ENCODE measurements at regions not wholly inside any gene's neighbourhood (a gene's known extent, or its start where the extent isn't known, plus 50 kb on each side); places are given as distances from the start of the nearest gene placed in this dataset.

GRCh38 chr7:86592185-86592584 lies 51.5 kb upstream of the GRM3 start:
- Mint-ChIP-seq H3K9me3 (peaks cover 2% of the 10 kb centered on the region), H3K4me1 (no peaks in the 10 kb centered on the region), H3K27ac (no peak overlapping the region), H3K27me3 (no peaks in the 10 kb centered on the region), H3K4me3 (no peak overlapping the region), H3K36me3 (no peaks in the 10 kb centered on the region)
- DNase-seq = no peak

GRCh38 chr7:86574006-86574405 lies 69.7 kb upstream of the GRM3 start:
- Mint-ChIP-seq H3K27me3 (no peaks in the 10 kb centered on the region), H3K4me3 (no peak overlapping the region), H3K4me1 (no peaks in the 10 kb centered on the region), H3K36me3 (no peaks in the 10 kb centered on the region), H3K9me3 (peaks cover 7% of the 10 kb centered on the region), H3K27ac (no peak overlapping the region)
- no peak for DNase-seq

- DNase-seq = no peak
- Mint-ChIP-seq H3K9me3 (no peaks in the 10 kb centered on the region), H3K27me3 (no peaks in the 10 kb centered on the region), H3K27ac (no peak overlapping the region), H3K4me1 (no peaks in the 10 kb centered on the region), H3K4me3 (no peak overlapping the region), H3K36me3 (no peaks in the 10 kb centered on the region)
These were observed 84.8 kb upstream of the GRM3 start for GRCh38 chr7:86558680-86559501.

DNA sequence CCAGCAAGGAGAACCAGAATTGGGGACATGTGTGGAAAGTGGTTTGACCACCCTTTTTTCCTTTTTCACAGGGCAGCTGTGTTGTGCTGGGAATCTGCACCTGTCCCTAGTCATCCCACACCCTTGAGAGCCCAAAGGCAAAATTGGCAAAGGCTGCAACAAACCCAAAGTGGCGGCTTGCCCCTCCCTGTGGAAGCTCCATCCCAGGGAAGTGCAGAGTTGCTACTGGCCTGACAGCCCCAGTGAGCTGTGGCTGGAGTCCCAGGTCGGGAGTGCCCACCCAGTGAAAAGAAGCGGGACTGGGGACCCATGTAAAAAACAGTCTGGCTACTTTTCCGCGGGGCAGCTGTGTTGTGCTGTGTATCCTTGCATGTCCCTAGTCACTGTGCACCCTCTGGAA lies 109.1 kb upstream of the GRM3 start:
- no peaks in the 10 kb centered on the region for H3K36me3 Mint-ChIP-seq
- H3K4me1 Mint-ChIP-seq = no peaks in the 10 kb centered on the region
- no peaks in the 10 kb centered on the region for H3K27me3 Mint-ChIP-seq
- H3K27ac Mint-ChIP-seq = no peak overlapping the region
- H3K4me3 Mint-ChIP-seq = no peak overlapping the region
- H3K9me3 Mint-ChIP-seq = no peaks in the 10 kb centered on the region
- no peak for DNase-seq

DNA sequence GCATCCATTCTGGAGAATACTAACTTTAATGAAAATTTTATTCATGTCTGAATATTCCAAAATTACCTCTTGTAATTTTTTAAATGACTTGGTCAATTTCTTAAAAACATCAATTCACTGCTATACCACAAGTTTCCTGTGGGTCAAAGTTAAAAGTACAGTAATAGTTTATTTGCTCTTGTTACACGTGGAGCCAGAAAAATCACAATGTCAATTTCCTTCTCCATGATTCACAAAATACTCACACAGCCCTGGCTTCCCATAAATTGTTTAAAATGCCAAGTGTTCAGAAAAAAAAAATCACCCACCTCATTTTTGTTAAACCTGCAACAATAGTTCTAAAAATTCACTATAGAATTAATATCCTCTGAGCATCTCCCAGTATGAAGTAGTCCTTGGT lies 139.5 kb upstream of the GRM3 start:
- H3K4me1 Mint-ChIP-seq = no peaks in the 10 kb centered on the region
- DNase-seq = no peak
- H3K4me3 Mint-ChIP-seq = no peak overlapping the region
- H3K9me3 Mint-ChIP-seq = peaks cover 1% of the 10 kb centered on the region
- H3K27ac Mint-ChIP-seq = no peak overlapping the region
- H3K27me3 Mint-ChIP-seq = no peaks in the 10 kb centered on the region
- H3K36me3 Mint-ChIP-seq = no peaks in the 10 kb centered on the region

GRCh38 chr7:86499986-86500385 lies 143.7 kb upstream of the GRM3 start:
- Mint-ChIP-seq H3K9me3 (no peaks in the 10 kb centered on the region), H3K36me3 (no peaks in the 10 kb centered on the region), H3K4me3 (no peak overlapping the region), H3K4me1 (no peaks in the 10 kb centered on the region), H3K27me3 (no peaks in the 10 kb centered on the region), H3K27ac (no peak overlapping the region)
- DNase-seq = no peak

DNA sequence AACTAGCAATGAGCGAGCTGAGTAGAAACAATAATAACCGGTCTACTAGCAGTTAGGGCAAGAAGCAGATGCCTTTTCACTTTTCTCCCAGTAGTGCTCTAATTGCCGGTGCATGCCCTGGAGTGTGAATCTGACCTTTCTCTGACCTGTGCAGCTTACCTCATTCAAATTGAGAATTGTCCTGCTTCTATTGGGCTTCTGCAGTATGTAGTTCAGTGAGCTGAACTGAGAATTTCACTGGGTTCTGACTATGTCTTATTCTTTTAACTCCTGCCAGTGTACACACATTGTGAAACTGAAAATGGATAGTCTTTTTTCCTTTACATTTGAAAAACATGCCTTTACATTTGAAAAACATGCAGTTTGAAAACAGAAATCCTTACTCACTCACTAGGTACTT lies 157.9 kb upstream of the GRM3 start:
- no peak overlapping the region for H3K27ac Mint-ChIP-seq
- H3K36me3 Mint-ChIP-seq = no peaks in the 10 kb centered on the region
- H3K4me3 Mint-ChIP-seq = no peak overlapping the region
- no peaks in the 10 kb centered on the region for H3K4me1 Mint-ChIP-seq
- H3K27me3 Mint-ChIP-seq = no peaks in the 10 kb centered on the region
- no peak for DNase-seq
- H3K9me3 Mint-ChIP-seq = no peaks in the 10 kb centered on the region

DNA sequence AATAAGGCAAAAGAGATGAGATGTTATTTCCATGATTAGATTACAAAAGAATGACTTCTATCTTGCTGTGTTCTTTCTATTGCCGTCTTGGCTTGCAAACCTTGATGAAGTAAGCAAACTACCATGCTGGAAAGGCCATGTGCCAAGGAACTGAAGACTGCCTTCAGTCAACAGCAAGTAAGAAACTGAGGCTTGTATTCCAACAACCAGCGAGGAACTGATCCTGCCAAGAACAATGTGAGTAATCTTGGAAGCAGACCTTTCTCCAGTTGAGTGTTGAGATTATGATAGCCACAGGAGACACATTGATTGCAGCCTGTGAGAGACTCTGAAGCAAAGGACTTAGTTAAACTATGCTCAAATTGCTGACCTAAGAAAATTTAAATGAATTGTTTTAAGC lies 164.6 kb upstream of the GRM3 start:
- no peaks in the 10 kb centered on the region for H3K27me3 Mint-ChIP-seq
- H3K36me3 Mint-ChIP-seq = no peaks in the 10 kb centered on the region
- H3K4me1 Mint-ChIP-seq = no peaks in the 10 kb centered on the region
- H3K4me3 Mint-ChIP-seq = no peak overlapping the region
- H3K27ac Mint-ChIP-seq = no peak overlapping the region
- DNase-seq = no peak
- H3K9me3 Mint-ChIP-seq = no peaks in the 10 kb centered on the region

DNA sequence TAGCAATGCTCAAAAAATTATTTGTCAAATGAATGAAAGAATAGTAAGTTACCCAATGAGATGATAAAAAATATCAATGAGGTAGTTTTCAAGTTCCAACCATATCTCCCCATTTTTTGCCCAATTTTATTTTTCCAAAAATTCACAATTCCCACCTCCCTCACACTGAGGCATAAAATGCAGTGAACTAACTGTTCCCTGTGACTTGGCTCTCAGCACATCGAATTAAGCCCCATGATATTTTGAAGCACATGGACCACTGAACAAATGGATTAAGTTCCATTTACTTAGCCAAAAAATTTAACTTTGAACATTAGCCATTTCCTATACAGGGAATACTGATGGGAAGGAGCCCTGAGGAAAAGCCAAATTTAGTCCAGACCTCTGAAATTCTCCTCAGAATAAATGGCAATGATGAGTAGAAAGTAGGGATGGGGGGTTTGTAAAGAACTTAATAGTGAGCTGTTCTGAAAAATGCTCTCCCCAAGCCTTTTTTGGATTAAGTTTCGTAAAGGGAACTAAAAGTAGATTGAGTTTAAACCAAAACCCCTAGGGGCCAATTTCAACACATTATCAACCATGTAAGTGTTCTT lies 166.3 kb upstream of the GRM3 start:
- Mint-ChIP-seq H3K27me3 (no peaks in the 10 kb centered on the region), H3K9me3 (no peaks in the 10 kb centered on the region), H3K27ac (no peak overlapping the region), H3K4me3 (no peak overlapping the region), H3K36me3 (no peaks in the 10 kb centered on the region), H3K4me1 (no peaks in the 10 kb centered on the region)
- no peak for DNase-seq

DNA sequence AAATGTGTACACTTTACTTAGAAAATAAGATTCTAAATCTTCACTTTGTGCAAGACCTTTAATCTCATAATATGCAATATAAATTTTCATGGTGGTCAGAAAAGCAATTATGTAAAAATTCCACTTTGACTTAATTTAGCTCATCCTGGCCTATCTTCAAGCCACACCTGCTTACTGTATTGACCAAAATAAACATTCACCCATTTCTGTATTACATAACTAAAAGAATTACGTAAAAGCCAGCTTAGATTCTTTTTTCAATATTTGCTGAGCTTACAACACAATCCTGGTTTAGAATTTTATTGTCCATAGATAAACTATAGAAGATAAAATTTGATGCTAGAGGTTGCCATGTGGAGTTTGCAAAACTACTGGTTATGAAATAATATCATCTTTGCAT lies 172.9 kb upstream of the GRM3 start:
- Mint-ChIP-seq H3K36me3 (no peaks in the 10 kb centered on the region), H3K4me3 (no peak overlapping the region), H3K9me3 (no peaks in the 10 kb centered on the region), H3K4me1 (no peaks in the 10 kb centered on the region), H3K27me3 (no peaks in the 10 kb centered on the region), H3K27ac (no peak overlapping the region)
- no peak for DNase-seq

- no peak overlapping the region for H3K27ac Mint-ChIP-seq
- H3K36me3 Mint-ChIP-seq = no peaks in the 10 kb centered on the region
- H3K9me3 Mint-ChIP-seq = no peaks in the 10 kb centered on the region
- peak; percentile 22 for DNase-seq
- H3K4me1 Mint-ChIP-seq = no peaks in the 10 kb centered on the region
- H3K27me3 Mint-ChIP-seq = no peaks in the 10 kb centered on the region
- no peak overlapping the region for H3K4me3 Mint-ChIP-seq
These were observed 173.9 kb upstream of the GRM3 start for GRCh38 chr7:86469680-86470295.

DNA sequence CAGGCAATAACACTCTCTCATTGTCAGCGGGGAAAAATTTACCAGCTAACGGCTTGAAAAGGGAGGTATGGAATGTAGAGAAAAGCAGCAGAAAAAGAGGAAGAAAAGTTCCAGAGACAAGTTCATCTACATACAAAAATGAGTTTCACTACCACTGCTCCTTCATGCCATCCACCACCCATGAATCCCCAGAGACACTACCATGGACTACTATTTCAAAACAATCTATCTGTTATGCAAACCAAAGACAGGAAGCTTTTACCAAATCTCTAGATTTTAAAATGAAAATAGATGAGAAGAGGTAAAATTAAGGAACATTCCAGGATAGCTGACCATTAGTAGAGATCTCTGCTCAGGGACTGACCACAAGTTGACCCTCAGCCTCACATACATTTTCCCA lies 189.0 kb upstream of the GRM3 start:
- Mint-ChIP-seq H3K27ac (no peak overlapping the region), H3K4me3 (no peak overlapping the region), H3K9me3 (no peaks in the 10 kb centered on the region), H3K4me1 (no peaks in the 10 kb centered on the region), H3K27me3 (no peaks in the 10 kb centered on the region), H3K36me3 (no peaks in the 10 kb centered on the region)
- no peak for DNase-seq

DNA sequence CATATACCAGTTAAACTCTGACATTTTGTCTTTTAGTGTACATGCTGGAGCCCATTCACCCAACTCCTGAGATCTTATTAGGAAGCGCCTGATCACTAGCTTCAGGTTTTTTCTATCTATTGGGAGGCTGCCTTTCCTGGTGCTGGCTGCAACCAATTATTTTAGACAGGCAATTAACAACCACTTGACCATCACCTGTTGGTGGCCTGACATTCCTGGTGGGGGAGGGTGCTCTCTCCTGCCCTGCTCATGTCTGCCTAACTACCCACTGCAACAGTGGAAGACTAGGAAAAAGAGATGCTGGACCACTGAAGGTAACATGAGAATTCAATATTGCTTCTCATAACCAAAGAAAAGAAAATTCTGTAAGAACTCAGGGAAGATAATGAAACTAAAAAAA lies 190.3 kb upstream of the GRM3 start:
- Mint-ChIP-seq H3K4me1 (no peaks in the 10 kb centered on the region), H3K4me3 (no peak overlapping the region), H3K27ac (no peak overlapping the region), H3K36me3 (no peaks in the 10 kb centered on the region), H3K9me3 (no peaks in the 10 kb centered on the region), H3K27me3 (no peaks in the 10 kb centered on the region)
- no peak for DNase-seq

- no peaks in the 10 kb centered on the region for H3K4me1 Mint-ChIP-seq
- no peak overlapping the region for H3K4me3 Mint-ChIP-seq
- H3K36me3 Mint-ChIP-seq = no peaks in the 10 kb centered on the region
- no peaks in the 10 kb centered on the region for H3K27me3 Mint-ChIP-seq
- H3K27ac Mint-ChIP-seq = no peak overlapping the region
- no peak for DNase-seq
- H3K9me3 Mint-ChIP-seq = no peaks in the 10 kb centered on the region
These were observed 194.9 kb upstream of the GRM3 start for GRCh38 chr7:86448856-86449255.

- Mint-ChIP-seq H3K4me3 (no peak overlapping the region), H3K9me3 (no peaks in the 10 kb centered on the region), H3K4me1 (no peaks in the 10 kb centered on the region)
These were observed 198.4 kb upstream of the GRM3 start for GRCh38 chr7:86445285-86445684.

DNA sequence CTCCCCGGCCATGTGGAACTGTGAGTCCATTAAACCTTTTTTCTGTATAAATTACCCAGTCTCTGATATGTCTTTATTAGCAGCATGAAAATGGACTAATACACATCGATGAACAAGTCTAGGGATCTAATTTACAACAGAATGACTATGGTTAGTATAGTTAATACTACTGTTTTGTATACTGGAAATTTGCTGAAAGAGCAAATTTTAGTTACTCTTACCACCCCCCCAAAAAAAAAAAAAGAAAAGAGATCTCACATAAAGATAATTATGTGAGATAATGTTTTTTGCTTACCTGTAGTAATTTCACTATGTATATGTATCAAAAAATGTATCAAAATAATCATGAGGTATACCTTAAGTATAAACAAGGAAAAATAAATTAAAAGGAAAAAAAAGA lies 199.5 kb upstream of the GRM3 start:
- Mint-ChIP-seq H3K27me3 (no peaks in the 10 kb centered on the region), H3K36me3 (no peaks in the 10 kb centered on the region), H3K27ac (no peak overlapping the region), H3K4me3 (no peak overlapping the region), H3K4me1 (no peaks in the 10 kb centered on the region), H3K9me3 (no peaks in the 10 kb centered on the region)
- no peak for DNase-seq

More at GRCh38 chr7:86445285-86445684, 198.4 kb upstream of the GRM3 start:
- Mint-ChIP-seq H3K36me3 (no peaks in the 10 kb centered on the region), H3K27me3 (no peaks in the 10 kb centered on the region), H3K27ac (no peak overlapping the region)
- DNase-seq = no peak
